ENCODE measurements at regions not wholly inside any gene's neighbourhood (a gene's known extent, or its start where the extent isn't known, plus 50 kb on each side); places are given as distances from the start of the nearest gene placed in this dataset.

GRCh38 chr11:76280882-76281557 is 74.7 kb upstream of the WNT11 start:
- H3K4me3 ChIP-seq = no peak overlapping the region
- no peak for DNase-seq (ENCODE audit: low spot score)
- H3K27ac ChIP-seq = no peak overlapping the region
- no peak for TF ChIP-seq CTCF (IDR thresholded peaks at IDR 0.05)

- no peak for DNase-seq (ENCODE audit: low spot score)
- no peak for TF ChIP-seq CTCF (IDR thresholded peaks at IDR 0.05)
- Histone ChIP-seq H3K27ac (no peak overlapping the region), H3K4me3 (no peak overlapping the region)
Measured at GRCh38 chr11:76280151-76280881, 74.0 kb upstream of the WNT11 start.

- Histone ChIP-seq H3K4me3 (no peak overlapping the region), H3K27ac (no peak overlapping the region)
- DNase-seq (ENCODE audit: low spot score) = no peak
- no peak for TF ChIP-seq CTCF (IDR thresholded peaks at IDR 0.05)
Measured at GRCh38 chr11:76279646-76280045, 73.3 kb upstream of the WNT11 start.

DNA sequence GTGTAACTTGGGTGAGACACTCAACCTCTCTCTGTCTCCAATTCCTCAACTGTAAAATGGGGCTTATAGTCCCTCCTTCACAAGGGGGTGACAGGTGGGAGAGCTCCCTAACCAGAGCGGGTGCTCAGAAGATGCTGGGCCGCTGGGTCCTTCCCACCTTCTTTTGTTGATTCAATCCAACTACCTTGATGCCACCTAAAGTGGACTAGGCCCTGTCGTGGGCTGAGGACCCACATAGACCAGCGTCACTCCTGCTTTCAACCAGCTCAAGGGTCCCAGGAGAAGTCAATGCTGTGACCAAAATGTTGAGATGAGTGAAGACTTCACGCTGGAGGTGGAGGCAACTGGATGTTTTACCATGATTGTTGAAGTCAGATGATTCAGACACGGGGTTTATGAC is 72.7 kb upstream of the WNT11 start:
- no peak overlapping the region for H3K4me3 ChIP-seq
- DNase-seq (ENCODE audit: low spot score) = no peak
- TF ChIP-seq CTCF (IDR thresholded peaks at IDR 0.05) = no peak
- no peak overlapping the region for H3K27ac ChIP-seq

DNA sequence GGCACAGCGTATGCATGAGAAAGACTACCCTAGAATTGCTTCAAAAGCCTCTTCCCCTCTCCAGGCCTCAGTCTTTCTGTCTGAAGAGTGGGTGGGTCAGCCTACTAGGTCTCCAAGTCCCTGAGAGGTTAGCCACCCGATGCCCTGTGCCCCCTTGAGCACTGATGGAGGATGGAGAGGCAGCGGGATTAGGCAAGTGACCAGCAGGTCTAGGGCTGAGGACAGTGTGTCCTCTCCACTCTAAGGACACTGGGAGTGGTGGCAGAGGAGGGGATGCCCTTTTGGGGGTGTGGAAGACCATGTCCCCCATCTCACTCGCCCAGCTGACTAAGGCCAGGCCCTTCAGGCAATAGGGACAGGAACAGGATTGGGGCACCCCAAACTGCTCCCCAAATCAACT is 72.2 kb upstream of the WNT11 start:
- H3K27ac ChIP-seq = no peak overlapping the region
- DNase-seq (ENCODE audit: low spot score) = no peak
- H3K4me3 ChIP-seq = no peak overlapping the region
- no peak for TF ChIP-seq CTCF (IDR thresholded peaks at IDR 0.05)

DNA sequence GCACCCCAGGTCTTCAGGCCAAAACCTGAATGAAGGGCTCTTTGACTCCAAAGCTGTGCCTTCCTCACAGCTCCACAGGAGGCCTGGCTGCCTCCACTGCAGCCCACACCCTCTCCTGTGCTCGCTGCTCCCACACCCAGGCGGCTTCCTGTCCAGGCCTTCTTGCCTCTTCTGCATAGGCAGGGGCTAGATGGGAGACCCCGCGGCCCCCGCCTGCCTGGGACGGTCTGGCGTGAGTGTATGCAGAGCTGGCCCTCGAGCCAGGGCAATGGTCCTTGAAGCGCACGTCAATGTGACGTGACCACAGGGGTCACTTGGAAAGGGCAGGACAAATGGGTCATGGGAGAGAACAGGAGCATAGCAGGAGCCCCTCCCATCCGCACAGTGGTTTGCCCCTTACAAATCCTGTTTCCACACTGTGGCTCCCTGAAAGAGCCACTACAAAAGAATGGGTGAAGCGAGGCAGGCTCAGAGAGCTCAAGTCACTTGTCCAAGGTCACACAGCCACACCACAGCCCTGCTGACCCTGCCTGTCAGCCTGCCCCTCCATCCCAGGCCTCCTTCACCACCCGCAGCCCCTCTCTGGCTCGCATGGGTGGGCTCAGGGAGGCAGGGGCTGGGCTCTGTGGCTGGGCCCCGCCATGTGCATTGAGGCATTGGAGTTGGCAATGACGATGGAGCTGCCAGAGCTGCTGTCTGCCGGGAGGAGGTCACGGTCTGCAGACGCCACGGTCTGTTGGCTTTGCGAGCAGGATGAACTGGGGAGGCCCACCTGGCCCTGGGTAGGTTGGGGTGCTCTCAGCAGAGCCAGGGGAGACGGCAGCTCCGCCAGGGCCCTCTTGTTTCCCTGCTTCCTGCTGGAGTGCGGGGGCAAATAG is 71.2 kb upstream of the WNT11 start:
- TF ChIP-seq CTCF (IDR thresholded peaks at IDR 0.05) = no peak
- no peak overlapping the region for H3K27ac ChIP-seq
- DNase-seq (ENCODE audit: low spot score) = no peak
- no peak overlapping the region for H3K4me3 ChIP-seq
